Neural progenitor cell (in vitro differentiated cells): ENCODE measurements at regions not wholly inside any gene's neighbourhood (a gene's known extent, or its start where the extent isn't known, plus 50 kb on each side); places are given as distances from the start of the nearest gene placed in this dataset.

Source experiments
- EZH2 ChIP-seq: fragments of 200-600 bp; sonication (generic); IDR thresholded peaks from 2 replicates; pipeline ENCODE4 v1.6.1; 2017; ENCODE audit warnings: antibody characterized with exemption, mild to moderate bottlenecking, moderate library complexity
- EZH2phosphoT487 ChIP-seq: fragments of 200-600 bp; sonication (generic); IDR thresholded peaks from 2 replicates; pipeline ENCODE4 v1.6.1; 2017; ENCODE audit warnings: antibody characterized with exemption
- TF ChIP-seq, protein P1 (sequence below): fragments of 200-600 bp; sonication (generic); IDR thresholded peaks from 2 replicates; pipeline ENCODE4 v1.5.1; 2017; ENCODE audit warnings: antibody characterized with exemption, mild to moderate bottlenecking

DNA sequence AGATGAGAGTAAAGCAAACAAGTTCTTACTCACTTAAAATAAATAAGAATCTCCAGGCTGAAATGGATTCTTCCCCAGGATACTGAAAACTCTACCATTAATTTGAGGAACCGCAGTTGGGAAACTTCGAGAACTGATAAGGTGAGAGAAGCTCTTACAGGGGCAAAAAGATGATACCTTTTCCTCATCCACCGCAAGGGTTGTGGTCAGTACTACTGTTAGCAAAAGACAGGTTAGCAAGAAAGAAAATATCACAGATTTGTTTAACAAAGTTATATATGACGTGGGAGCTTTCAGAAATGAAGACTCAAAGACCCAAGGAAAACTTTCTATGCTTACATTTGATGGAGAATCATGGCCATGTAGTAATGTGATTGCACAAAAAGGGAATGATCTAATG, 441.6 kb downstream of the PCNX1 start:
- TF ChIP-seq, protein P1, sequence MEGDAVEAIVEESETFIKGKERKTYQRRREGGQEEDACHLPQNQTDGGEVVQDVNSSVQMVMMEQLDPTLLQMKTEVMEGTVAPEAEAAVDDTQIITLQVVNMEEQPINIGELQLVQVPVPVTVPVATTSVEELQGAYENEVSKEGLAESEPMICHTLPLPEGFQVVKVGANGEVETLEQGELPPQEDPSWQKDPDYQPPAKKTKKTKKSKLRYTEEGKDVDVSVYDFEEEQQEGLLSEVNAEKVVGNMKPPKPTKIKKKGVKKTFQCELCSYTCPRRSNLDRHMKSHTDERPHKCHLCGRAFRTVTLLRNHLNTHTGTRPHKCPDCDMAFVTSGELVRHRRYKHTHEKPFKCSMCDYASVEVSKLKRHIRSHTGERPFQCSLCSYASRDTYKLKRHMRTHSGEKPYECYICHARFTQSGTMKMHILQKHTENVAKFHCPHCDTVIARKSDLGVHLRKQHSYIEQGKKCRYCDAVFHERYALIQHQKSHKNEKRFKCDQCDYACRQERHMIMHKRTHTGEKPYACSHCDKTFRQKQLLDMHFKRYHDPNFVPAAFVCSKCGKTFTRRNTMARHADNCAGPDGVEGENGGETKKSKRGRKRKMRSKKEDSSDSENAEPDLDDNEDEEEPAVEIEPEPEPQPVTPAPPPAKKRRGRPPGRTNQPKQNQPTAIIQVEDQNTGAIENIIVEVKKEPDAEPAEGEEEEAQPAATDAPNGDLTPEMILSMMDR = no peak
- TF ChIP-seq EZH2 (no peak), EZH2phosphoT487 (no peak)
